Tibial nerve (tissue), 4 donors: ENCODE measurements at regions not wholly inside any gene's neighbourhood (a gene's known extent, or its start where the extent isn't known, plus 50 kb on each side); places are given as distances from the start of the nearest gene placed in this dataset.

Experiments used
- DNase-seq, 2 donors: peaks; one replicate each; pipeline ENCODE4 v3.0.0-alpha.2; 2019; ENCODE audit warnings: low spot score in 2 of 2
- H3K27ac ChIP-seq, 4 donors: fragments of 200-600 bp; sonication (generic) in 3 of 4; one replicate each; pipeline ENCODE4 v1.5.1; 2017 to 2019; ENCODE audit warnings: mild to moderate bottlenecking in 1 of 4
- H3K27me3 ChIP-seq, 2 donors: fragments of 200-600 bp; sonication (generic) in 1 of 2; one replicate each; pipeline versions ENCODE4 v1.5.1 to v1.6.0; 2017 to 2019
- H3K36me3 ChIP-seq, 3 donors: fragments of 200-600 bp; sonication (generic); one replicate each; pipeline ENCODE4 v1.5.1; 2018 to 2019
- H3K4me1 ChIP-seq, 4 donors: fragments of 200-600 bp; sonication (generic) in 3 of 4; one replicate each; pipeline ENCODE4 v1.5.1; 2017 to 2019
- H3K4me3 ChIP-seq, 4 donors: fragments of 200-600 bp; sonication (generic) in 3 of 4; one replicate each; pipeline ENCODE4 v1.5.1; 2017 to 2019; ENCODE audit warnings: mild to moderate bottlenecking in 1 of 4, moderate library complexity in 1 of 4
- H3K9me3 ChIP-seq, 4 donors: fragments of 200-600 bp; sonication (generic) in 3 of 4; one replicate each; pipeline ENCODE4 v1.5.1; 2017 to 2019
- CTCF ChIP-seq, 5 experiments: fragments of 200-600 bp in 3 of 5; fragments of 450-650 bp in 2 of 5; sonication (generic) in 3 of 5; IDR thresholded peaks; one replicate each; pipeline ENCODE4 v1.5.1; 2016 to 2019; ENCODE audit warnings: antibody characterized with exemption in 5 of 5, mild to moderate bottlenecking in 3 of 5, moderate library complexity in 2 of 5
- EP300 ChIP-seq, 2 donors: sonication (generic); formaldehyde crosslinking; IDR thresholded peaks; one replicate each; pipeline ENCODE4 v1.6.1; 2017; ENCODE audit warnings: antibody characterized with exemption in 2 of 2, mild to moderate bottlenecking in 1 of 2
- POLR2A ChIP-seq, 2 donors: fragments of 450-650 bp; IDR thresholded peaks; one replicate each; pipeline ENCODE4 v1.6.1; 2017; ENCODE audit warnings: antibody characterized with exemption in 2 of 2, mild to moderate bottlenecking in 2 of 2, moderate library complexity in 2 of 2
- WGBS, 2 donors: methylation state at CpG; one replicate each; pipeline ENCODE4 v1.1.5; 2018; 5-methylcytosine and 5-hydroxymethylcytosine counted together

GRCh38 chr5:116944183-116944582, 369.6 kb upstream of the SEMA6A start:
- H3K27me3 ChIP-seq, result no peaks in the 10 kb centered on the region
- DNase-seq, result no peak
- peaks cover 0 to 5% (median 0%) of the 10 kb centered on the region in 4 donors for H3K9me3 ChIP-seq
- H3K4me1 ChIP-seq, result no peaks in the 10 kb centered on the region
- no peaks in the 10 kb centered on the region for H3K36me3 ChIP-seq
- H3K4me3 ChIP-seq, result no peak overlapping the region
- 71 to 80% methylated on average over 5 of the region's 5 CpGs for WGBS, 2 donors
- H3K27ac ChIP-seq, result no peak overlapping the region
- no peak for TF ChIP-seq CTCF (IDR thresholded peaks at IDR 0.05)
- TF ChIP-seq EP300 (IDR thresholded peaks at IDR 0.05), result no peak
- TF ChIP-seq POLR2A (IDR thresholded peaks at IDR 0.05), result no peak

DNA sequence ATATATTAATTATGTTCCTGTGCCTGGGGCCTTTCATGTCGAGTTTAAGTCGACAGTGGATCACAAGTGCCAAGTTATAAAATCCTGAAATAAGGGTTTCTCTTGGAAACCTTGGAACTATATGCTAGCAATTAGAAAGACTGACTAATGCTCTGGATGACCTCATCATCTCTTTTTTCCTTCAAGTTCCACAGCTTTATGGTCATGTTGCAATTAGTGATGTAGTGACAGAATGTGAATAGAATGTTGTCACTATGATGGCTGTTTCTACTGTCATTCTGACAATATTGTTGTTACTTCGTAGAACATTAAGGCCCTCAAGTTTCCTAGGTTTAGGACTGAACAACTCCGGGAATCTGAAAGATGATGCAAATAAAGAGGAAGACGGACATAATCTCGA, 368.0 kb upstream of the SEMA6A start:
- DNase-seq, result no peak
- Histone ChIP-seq H3K4me3 (no peak overlapping the region), H3K4me1 (no peaks in the 10 kb centered on the region), H3K27ac (no peak overlapping the region), H3K36me3 (no peaks in the 10 kb centered on the region), H3K9me3 (no peaks in the 10 kb centered on the region), H3K27me3 (no peaks in the 10 kb centered on the region)
- WGBS, 2 donors, result 64 to 66% methylated on average over 6 of the region's 6 CpGs
- no peak for TF ChIP-seq CTCF (IDR thresholded peaks at IDR 0.05)
- TF ChIP-seq POLR2A (IDR thresholded peaks at IDR 0.05), result no peak
- TF ChIP-seq EP300 (IDR thresholded peaks at IDR 0.05), result no peak

GRCh38 chr5:116939641-116940040, 365.0 kb upstream of the SEMA6A start:
- DNase-seq, result no peak
- WGBS, 2 donors, result 71 to 81% methylated on average over 7 of the region's 7 CpGs
- no peak for TF ChIP-seq EP300 (IDR thresholded peaks at IDR 0.05)
- no peak for TF ChIP-seq CTCF (IDR thresholded peaks at IDR 0.05)
- no peak for TF ChIP-seq POLR2A (IDR thresholded peaks at IDR 0.05)

GRCh38 chr5:116938488-116938887, 363.9 kb upstream of the SEMA6A start:
- no peaks in the 10 kb centered on the region for H3K36me3 ChIP-seq
- H3K4me3 ChIP-seq, result no peak overlapping the region
- WGBS, 2 donors, result 13 to 21% methylated on average over 1 of the region's 1 CpG
- H3K27me3 ChIP-seq, result no peaks in the 10 kb centered on the region
- H3K9me3 ChIP-seq, result no peaks in the 10 kb centered on the region
- no peaks in the 10 kb centered on the region for H3K4me1 ChIP-seq
- TF ChIP-seq POLR2A (IDR thresholded peaks at IDR 0.05) (no peak), CTCF (IDR thresholded peaks at IDR 0.05) (no peak), EP300 (IDR thresholded peaks at IDR 0.05) (no peak)
- H3K27ac ChIP-seq, result no peak overlapping the region
- DNase-seq, result no peak

More at GRCh38 chr5:116939641-116940040, 365.0 kb upstream of the SEMA6A start:
- Histone ChIP-seq H3K4me1 (no peaks in the 10 kb centered on the region), H3K4me3 (no peak overlapping the region), H3K36me3 (no peaks in the 10 kb centered on the region), H3K9me3 (no peaks in the 10 kb centered on the region), H3K27me3 (no peaks in the 10 kb centered on the region), H3K27ac (no peak overlapping the region)

DNA sequence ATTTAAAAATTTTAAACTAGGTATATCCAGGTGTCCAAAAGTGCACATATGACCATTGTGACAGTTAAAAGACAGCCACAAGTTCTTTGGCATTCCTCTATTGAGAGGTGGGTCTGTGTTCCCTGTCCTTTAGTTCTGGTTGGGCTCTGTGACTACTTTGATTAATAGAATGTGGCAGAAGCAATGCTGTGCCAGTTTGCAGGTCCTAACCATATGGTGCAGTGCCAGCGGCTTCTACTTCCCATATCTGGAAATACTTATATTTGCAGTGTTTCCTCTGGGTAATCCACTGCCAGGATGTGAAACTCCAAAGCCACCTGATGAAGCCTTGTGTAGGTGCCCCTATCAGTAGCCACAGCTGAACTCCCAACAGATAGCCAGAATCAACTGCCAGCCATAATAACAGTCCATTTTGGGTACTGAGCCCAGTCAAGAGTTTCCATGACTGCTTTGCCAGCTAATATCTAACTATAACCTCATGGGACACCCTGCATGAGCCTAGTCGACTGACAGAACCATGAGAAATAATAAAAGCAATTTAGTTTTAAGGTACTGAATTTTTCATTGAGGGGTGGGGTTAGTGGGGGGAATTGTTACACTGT, 361.0 kb upstream of the SEMA6A start:
- no peak overlapping the region for H3K27ac ChIP-seq
- H3K27me3 ChIP-seq, result no peaks in the 10 kb centered on the region
- no peaks in the 10 kb centered on the region for H3K36me3 ChIP-seq
- DNase-seq, result no peak
- 76 to 86% methylated on average over 2 of the region's 2 CpGs for WGBS, 2 donors
- H3K4me1 ChIP-seq, result no peaks in the 10 kb centered on the region
- H3K4me3 ChIP-seq, result no peak overlapping the region
- H3K9me3 ChIP-seq, result no peaks in the 10 kb centered on the region
- no peak for TF ChIP-seq CTCF (IDR thresholded peaks at IDR 0.05)
